GM18861 (cell line): ENCODE measurements at regions not wholly inside any gene's neighbourhood (a gene's known extent, or its start where the extent isn't known, plus 50 kb on each side); places are given as distances from the start of the nearest gene placed in this dataset.
"Not testable (repeated sequence)": the region's sequence is repeated elsewhere in the genome, so short reads cannot be mapped to it uniquely, and the experiment has no call there.

Experiments used
- ATAC-seq: cut with Tn5 transposase; IDR thresholded peaks from one replicate; pipeline ENCODE4 v1.9.1; 2021; ENCODE audit not compliant: unreplicated experiment

DNA sequence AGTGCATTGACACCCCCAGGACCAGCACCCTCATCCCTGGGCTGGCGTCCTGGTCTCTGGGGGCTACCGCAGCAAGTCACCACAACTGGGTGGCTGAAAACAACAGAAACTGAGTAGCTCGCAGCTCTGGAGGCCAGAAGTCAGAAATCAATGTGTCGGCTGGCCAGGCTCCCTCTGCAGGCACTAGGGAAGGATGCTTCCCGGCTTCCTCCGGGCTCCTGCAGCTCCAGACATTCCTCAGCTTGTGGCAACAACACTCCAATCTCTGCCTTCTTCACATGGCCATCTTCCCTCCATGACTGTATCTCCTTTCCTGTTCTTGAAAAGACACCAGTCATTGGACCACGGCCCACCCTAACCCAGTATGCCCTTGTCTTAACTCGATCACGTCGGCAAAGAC lies 224.2 kb downstream of the NPHP4 start:
- no peak for ATAC-seq

DNA sequence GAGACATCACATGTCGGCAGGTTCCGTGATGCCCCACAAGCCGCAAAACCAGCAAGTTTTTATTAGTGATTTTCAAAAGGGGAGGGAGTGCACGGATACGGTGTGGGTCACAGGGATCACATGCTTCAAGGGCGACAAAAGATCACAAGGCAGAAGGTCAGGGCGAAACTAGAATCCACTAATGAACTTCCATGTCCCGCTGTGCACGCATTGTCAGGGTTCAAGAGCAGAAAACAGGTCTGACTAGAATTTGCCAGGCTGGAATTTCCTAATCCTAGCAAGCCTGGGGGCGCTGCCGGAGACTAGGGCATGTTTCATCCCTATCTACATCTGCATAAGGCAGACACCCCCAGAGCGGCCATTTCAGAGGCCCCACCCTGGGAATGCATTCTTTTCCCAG lies 225.2 kb downstream of the NPHP4 start:
- ATAC-seq, result not testable (repeated sequence)

DNA sequence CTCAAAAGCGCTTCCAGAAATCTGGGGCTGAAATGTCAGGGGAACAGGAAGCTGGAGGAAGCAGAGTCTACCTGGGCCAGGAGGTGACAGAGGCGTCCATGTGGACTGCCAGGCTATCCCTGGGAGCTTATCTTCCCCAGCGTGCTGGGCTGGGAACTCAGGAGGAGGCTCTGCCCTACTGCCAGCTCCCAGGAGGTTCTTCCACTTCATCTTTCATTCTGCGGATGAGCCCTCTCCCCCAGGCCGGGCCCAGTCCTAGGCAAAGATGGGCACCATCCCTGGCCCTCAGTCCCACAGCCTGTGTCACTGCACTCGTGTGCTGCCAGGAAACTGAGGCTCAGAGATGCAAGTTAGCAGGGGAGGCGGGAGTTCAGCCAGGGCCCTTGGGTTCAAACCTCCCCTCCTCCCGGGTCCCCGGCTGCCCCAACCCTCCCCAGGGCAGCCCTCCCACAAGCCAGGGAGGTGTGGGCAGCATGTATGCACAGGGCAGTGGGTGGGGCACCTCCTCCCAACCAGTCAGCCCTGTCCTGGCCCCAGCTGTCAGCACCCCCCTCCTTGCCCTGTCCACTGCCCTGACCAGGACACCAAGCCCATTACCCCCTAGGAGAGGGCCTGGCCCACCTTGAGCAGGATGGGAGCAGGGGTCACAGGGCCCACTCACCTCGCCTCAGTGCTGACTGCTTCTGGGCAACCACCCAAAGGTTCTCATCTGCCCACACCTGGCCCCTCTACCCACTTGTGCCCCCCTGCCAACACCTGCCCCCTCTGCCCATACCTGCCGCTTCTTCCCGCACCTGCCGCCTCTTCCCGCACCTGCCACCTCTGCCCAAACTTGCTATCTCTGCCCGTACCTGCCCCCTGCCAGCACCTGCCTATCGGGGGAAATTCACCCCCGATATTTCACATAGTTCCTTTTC lies 226.0 kb downstream of the NPHP4 start:
- ATAC-seq, result no peak

DNA sequence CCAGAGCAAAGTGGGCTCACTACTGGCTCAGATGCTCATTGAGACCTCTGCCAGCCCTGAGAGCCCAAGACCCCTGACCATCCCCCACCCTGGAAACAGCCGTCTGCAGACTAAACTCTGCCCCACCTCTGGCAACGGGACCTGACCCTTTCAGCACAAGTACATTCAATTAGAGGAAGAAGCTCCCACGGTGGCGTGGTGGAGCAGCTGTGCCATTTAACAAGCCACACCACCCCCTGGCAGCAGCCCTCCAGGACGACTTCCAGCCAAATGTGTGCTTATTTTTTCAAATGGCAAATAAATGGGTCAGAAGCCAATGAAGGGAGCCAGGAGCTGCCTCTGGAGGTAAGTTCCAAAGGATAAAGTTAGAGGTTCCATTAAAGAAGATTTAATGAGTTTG lies 226.7 kb downstream of the NPHP4 start:
- no peak for ATAC-seq

DNA sequence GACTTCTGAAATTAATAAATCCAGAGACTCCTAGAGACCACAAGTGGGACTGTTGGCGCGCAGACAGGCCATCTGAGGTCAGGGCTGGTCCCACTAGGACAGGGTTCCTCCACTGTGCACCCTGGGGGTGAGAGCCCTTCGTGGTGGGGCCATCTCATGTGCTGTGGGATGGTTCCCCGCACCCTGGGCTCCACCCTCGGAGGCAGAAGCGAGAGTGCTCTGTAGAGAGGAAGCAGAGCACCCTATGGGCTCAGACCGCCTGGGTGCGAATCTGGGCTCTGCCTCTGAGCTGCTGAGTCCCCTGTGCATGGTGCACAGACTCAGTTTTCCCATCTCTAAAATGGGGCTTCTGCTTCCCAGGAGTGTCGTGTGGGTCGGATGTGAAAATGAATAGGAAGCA lies 227.3 kb downstream of the NPHP4 start:
- ATAC-seq, result no peak

DNA sequence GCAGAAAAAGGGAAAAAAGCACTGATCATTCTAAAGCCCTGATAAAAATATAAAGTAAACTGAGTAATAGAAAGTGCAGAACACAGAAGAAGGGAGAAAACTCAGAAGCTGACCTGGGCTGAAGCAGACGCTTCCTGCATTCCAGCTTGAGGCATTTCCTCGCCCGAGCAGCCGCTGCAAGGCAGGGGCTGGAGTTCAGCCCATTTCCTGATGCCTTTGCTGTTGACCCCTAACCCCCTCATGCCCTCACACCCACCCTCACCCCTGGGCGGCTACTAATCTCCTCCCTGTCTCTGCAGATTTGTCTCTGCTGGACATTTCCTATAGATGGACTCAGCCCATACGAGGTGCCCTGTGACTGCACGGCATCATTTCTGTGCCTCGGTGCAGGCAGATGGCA lies 227.8 kb downstream of the NPHP4 start:
- no peak for ATAC-seq

DNA sequence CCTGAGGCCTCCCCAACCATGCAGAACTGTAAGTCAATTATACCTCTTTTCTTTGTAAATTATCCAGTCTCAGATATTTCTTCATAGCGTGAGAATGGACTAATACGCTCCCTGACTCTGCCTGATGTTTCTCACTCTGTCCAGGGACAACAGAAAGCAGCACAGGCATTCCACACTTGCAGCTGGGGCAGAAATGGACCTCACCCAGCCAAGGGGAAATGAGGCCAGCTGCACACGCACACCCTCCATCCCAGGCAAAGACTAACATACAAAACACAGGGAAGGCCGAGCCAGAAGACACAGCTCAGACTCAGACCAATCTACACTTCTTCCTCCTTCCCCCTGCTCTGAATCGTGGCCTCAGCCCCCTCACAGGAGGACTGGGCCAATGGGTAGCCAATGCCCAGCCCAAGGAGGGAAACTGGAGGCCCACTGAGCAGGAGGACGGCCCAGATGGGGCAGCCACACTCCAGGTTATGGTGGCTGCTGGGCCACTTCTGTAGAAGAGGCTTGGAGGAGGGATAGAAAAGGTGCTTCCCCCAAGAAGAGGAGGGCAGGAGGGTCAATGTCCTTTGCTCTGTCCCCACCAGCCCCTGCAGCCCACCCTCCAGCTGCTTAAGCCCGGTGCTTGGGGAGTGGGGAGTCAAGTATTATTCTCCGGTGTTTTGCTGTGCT lies 228.4 kb downstream of the NPHP4 start:
- ATAC-seq, result no peak

DNA sequence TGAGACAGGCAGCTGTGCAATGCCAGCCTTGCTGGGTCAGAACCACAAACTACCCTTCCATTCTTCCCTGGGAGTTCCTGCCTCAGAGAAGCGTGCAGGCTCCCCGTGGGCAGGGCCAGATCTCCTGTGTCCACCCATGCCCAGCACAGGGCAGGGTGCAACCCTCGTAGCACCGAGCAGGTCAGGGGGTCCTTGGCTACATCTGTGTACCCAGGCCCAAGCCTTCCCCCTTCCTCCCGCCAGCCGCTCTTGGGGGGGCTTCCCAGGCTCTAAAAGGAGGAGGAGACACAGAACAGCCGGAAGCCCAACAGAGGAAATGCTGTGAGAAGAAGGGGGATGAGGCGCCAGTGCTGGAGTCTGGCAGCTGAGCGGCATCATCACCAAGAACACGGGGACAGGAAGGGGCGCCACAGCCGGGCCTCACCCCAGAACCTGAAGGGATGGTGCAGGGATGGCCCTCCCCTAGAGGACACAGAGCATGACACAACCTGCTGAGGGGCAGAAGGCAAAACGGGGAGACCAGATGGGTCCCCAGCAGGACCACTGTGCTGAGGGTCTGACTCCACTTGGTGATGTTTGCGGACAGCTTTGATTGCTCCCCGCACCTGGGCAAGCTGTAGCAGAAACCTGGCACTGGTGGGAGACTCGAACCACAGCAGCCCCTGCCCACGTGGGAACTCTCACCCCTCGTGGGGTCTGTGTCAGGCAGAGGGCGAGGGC lies 233.2 kb downstream of the NPHP4 start:
- no peak for ATAC-seq

DNA sequence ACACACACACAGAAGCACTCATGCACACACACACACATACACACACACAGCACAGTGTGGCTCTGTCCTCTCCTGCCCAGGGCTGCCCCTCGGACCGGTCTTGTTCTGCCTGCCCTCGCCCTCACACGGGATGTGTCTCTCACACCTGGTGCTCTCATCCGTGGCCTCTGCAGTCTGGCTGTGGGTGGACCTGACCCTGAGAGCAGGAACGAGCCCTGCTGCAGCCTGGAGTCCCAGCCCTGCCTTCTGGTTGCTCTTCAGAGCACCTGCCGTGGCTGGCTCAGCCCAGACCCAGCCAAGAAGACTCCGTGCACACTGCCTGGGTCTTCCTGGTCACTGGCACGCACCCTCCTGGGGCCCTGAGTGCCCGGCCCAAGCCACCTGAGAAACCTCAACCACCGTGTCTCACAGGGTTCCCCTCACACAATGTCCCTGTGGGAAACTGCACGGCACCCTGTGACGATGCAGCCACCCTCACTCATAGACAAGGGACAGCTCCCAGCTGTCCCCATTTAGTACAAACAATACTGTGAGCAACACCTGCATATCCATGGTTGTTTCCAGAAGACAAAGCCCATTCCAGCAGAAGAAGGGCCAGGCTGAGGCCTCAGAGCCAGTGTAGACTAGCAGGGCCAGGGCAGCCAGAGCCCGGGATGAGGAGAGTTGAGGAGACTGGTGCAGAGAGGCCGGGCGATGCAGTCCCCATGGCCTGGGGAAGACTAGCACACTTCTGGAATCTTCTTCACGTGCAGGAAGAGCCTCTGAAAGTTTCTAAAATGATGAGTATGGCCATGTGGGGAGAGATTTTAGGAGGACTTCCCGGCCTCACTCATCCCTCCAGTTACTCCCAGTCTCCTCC lies 234.0 kb downstream of the NPHP4 start:
- ATAC-seq, result no peak

DNA sequence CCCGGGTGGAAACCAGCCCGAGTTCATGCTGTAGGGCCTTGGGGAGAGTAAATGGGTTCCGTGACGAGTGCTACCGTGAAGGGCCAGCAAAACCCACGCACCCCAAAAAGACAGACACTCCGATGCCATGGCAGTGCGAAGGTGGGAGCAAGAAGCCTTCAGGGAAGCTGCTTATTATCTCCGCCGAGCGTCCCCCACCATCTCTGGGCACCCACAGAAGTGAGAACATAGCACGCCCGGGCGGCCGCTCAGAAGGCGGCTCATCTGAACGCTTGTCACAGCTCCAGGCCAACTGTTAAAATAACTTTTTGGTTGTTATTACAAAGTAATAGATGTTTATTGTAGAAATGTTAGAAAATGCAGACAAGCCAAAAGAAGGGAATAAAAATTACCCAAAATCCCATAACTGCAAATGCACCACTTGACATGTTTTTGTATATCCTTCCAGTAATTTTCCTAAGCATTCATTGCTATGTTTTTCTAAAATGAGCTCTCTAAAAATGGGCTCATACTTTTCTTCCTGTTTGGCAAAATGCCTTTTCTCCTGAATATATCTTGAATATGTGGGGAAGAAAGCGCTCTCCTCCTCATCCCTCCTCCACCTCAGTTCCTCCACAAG lies 234.9 kb downstream of the NPHP4 start:
- ATAC-seq, result no peak

DNA sequence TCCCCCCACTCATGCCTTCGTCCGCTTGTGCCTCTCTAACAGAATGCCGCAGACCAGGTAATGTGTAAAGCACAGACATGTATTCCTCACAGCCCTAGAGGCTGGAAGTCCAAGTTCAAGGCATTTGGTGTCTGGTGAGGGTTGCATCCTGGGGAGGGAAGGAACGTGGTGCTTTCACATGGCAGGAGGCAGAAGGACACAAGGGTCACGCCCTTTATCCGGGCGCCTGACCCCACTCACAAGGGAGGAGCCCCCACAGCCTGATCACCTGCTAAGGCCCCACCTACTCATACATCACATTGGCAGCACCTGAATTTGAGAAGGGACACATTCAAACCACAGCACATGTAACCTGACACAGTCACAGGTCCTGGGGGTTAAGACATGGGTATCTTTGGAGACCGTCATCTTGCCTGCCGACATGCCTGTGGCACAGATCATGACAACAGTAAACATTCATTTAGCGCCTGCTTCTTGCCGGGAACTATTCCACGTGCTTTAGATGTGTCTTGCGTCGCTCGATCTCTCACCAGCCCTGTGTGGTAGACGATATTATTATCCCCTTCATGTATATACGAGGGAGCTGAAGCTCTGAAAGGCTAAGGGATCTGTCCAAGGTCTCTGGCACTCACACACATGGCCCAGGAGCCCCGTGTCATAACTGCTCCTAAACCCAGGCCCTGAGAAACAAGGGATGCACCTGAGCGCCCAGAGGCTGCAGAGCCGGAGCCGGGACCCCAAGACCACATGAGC lies 235.6 kb downstream of the NPHP4 start:
- ATAC-seq, result no peak

DNA sequence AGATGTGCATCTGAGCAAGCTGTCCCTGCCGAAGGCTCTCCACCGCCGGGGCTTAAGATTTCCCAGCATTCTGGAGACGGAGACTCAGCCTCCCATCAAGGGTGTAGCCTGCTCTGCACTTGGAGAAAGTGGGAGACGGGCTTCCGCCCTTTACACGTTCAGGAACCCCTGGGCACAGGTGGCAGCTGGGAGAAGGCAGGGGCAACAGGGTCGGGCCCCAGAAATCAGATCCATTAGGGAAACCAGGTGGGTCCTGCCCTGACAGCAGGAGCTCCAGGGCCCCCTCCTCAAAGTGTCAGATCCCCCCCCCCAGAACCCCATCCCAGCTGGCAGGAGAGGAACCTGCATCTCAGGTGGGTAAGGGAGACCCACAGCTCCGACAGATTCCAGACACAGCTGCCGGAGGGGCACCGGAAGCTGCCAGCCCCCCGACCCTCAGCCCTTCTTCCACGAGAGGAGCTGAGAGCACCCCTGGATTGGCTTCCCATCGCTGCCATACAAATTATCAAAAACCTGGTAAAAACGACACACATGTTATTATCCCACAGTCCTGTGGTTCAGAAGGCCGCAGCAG lies 236.6 kb downstream of the NPHP4 start:
- no peak for ATAC-seq

DNA sequence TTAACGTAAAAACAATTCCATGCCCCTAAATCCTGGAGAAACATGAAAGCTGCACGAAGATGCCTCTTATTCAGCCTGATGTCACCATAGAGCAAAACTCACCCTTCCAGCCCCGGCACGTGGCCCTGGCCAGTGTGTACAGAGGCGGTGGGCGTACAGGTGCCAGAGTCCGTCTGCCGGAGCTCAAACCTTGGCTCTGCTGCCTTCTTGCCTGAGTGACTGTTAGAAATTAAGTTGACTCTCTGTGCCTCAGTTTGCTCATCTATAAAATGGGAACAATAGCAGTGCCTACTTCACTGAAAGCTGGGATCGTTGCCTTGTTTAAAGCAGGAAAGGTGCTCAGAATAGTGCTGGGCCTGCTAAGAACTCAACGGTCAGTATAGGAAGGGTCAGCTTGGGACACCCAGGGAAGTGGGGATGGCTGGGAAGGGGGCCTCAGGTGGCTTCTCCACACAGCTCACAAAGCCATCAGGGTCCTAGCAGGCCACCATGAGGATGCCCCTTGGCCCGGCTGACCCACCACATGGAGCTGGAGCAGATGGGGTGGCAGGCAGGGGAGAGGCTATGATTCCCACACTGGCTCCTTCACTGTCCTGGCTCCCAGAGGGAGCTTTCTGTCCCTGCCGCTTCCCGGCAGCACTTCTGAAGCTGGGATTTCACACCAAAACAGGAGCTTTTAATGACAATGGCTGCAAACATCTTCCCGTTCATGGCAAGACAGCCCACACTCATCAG lies 237.2 kb downstream of the NPHP4 start:
- no peak for ATAC-seq

DNA sequence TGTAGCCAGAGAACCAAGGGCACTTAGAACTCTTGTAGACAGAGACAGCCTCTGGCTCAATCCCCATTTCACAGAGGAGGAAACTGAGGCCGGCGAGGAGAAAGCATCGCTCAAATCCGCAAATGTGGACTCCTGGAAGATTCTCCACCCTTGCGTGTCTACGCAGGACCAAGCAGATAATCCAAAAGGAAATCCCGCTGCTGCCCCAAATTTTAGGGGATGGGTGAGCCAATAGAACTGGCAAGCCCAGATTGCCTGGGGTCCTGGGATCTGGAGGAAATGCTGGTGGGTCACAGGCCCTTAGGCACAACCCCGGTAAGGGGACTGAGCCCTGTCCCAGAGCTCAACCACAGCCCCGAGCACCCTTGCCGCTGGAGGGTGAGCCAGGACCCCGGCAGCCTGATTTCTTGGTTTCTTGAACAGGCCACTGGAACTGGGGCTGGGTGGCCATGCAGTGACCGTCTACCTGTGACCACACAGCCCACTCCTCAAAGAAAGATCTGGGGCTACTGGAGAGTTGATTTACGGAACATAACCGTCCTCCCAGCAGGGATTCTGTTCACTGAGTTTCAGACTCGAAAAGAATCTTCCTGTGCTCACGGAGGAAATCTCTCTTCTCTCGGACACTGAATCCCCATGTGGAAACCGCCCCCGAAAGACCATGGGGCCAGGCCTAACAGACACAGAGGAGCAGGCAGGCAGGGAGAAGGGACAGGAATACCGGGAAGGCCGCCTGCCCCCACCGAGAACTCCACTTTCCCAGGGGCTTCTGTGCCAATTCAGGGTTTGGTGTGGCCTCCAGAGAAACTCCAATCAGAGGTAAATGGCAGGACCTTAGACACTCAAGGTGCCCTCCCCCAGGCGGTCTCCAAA lies 238.4 kb downstream of the NPHP4 start:
- no peak for ATAC-seq

DNA sequence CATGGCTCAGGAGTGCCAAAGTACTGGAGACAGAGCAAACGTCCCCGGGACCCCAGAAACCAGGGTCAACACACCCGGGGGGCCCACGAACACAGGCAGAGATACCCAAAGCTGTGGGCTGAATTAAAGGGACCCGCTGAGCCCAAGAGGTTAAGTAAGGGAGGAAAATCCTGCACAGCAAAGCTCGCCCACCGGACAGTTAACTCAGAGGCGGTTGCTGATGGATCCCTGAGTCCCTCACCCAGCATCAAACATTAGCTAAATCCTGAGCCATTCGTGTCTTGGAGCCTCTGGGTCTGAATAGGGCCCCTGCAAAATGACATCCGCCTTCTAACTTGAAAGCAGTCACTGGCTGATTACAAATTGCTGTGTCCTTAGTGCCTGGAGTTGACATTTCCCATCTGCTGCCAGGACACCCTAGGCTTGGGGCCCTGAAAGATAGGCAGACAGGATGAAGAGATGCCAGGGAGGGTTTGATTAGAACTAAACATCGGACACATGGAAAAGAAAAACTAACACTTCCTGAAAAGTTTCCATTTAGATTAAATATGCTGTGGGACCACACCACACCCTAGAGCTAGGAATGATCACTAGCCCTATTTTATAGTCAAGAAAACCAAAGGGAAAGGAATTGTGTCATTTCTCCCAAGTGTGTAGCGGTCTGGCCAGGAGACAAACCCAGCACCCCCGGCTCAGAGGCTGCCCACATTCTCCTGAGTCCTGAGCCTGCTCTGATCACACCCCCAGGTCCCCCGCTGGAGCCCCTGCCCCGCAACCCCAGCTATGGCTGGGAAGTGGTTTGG lies 239.3 kb downstream of the NPHP4 start:
- no peak for ATAC-seq

DNA sequence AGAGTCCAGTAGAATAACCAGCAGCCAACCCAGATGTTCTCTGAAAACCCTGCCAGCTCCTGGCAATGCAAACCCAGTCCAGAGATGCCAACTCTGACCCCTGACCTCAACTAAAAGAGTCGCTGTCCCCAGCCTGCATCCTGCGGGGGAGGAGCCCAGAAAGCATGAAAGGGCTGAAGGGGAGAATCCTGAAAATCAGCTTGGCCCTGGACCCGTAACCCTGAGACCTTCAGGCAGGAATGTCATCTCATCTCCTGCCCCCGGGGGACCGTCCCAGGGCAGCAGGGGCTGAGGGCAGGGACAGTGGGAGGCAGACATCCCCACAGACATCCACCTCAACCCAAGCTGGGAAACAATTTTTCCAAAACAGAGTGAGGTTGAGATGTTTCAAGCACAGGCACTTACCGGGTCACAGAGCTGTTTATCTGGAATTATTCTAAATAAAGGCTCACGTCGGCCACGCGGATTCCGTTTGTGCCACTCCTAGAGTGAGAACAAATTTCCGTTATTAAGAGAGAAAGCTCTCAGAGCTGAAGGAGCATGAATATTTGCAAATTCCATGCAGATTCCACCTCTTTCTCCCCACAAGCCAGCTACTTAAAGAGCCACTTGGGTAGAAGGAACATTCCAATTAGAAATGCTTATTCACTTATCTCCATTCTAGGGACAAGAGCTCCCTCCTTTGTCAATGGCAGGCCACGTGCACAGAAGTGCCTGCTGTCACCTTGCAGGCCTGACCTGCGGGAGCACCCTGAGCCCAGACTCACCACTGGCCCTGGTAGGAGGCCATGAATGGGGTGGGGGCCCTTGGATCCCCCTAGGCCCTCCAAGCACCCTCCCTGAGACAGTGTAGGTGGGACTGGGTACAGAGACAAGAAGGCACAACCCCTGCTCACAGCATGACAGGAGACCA lies 240.1 kb downstream of the NPHP4 start:
- ATAC-seq, result no peak
